H9 (cell line): ENCODE measurements at regions not wholly inside any gene's neighbourhood (a gene's known extent, or its start where the extent isn't known, plus 50 kb on each side); places are given as distances from the start of the nearest gene placed in this dataset.

Experiments used
- DNase-seq: peaks from one replicate; pipeline ENCODE4 v3.0.0-alpha.2; 2017
- H2AFZ ChIP-seq: one replicate; pipeline ENCODE4 v1.6.1; 2013; ENCODE audit warnings: mild to moderate bottlenecking, low read length, control low read depth, moderate library complexity
- H2AK5ac ChIP-seq: 2 replicates; pipeline ENCODE4 v1.6.1; 2013; ENCODE audit warnings: low read length, control low read depth, mixed read lengths; ENCODE audit not compliant: insufficient read length
- H2BK120ac ChIP-seq: one replicate; pipeline ENCODE4 v1.6.1; 2013; ENCODE audit warnings: low read depth, mild to moderate bottlenecking, low read length, control low read depth, inconsistent platforms; ENCODE audit not compliant: poor library complexity, severe bottlenecking
- H2BK12ac ChIP-seq: 2 replicates; pipeline ENCODE4 v1.6.1; 2013; ENCODE audit warnings: low read length, control low read depth, mixed read lengths, low read depth; ENCODE audit not compliant: insufficient read length
- H2BK15ac ChIP-seq: 2 replicates; pipeline ENCODE4 v1.6.1; 2013; ENCODE audit warnings: low read depth, low read length, control low read depth
- H2BK20ac ChIP-seq: one replicate; pipeline ENCODE4 v1.6.1; 2013; ENCODE audit warnings: low read depth, mild to moderate bottlenecking, low read length, control low read depth, inconsistent platforms; ENCODE audit not compliant: poor library complexity, severe bottlenecking
- H2BK5ac ChIP-seq: 2 replicates; pipeline ENCODE4 v1.6.1; 2013; ENCODE audit warnings: low read length, control low read depth, mixed read lengths; ENCODE audit not compliant: insufficient read length
- H3K14ac ChIP-seq: 2 replicates; pipeline ENCODE4 v1.6.1; 2013; ENCODE audit warnings: low read length, control low read depth; ENCODE audit not compliant: insufficient read depth
- H3K18ac ChIP-seq: 2 replicates; pipeline ENCODE4 v1.6.1; 2013; ENCODE audit warnings: low read depth, mild to moderate bottlenecking, mixed read lengths, low read length, control low read depth; ENCODE audit not compliant: insufficient read length
- H3K23ac ChIP-seq: 2 replicates; pipeline ENCODE4 v1.6.1; 2013; ENCODE audit warnings: low read length, control low read depth, mixed read lengths, low read depth; ENCODE audit not compliant: insufficient read length
- H3K23me2 ChIP-seq: 2 replicates; pipeline ENCODE4 v1.6.1; 2013; ENCODE audit warnings: low read depth, mild to moderate bottlenecking, mixed read lengths, low read length, control low read depth; ENCODE audit not compliant: insufficient read length, poor library complexity, severe bottlenecking
- H3K27ac ChIP-seq: 2 replicates; pipeline ENCODE4 v1.5.1; 2013; ENCODE audit warnings: low read length, control low read depth, mixed read lengths, low read depth; ENCODE audit not compliant: insufficient read length
- H3K27me3 ChIP-seq: 2 replicates; pipeline ENCODE4 v1.6.1; 2013; ENCODE audit warnings: low read length, control low read depth, inconsistent platforms; ENCODE audit not compliant: insufficient read depth
- H3K4ac ChIP-seq: 2 replicates; pipeline ENCODE4 v1.6.1; 2013; ENCODE audit warnings: low read depth, mild to moderate bottlenecking, control low read depth, inconsistent platforms, low read length, moderate library complexity
- H3K4me1 ChIP-seq: 2 replicates; pipeline ENCODE4 v1.6.1; 2013; ENCODE audit warnings: low read length, control low read depth, inconsistent platforms; ENCODE audit not compliant: insufficient read depth
- H3K4me2 ChIP-seq: 2 replicates; pipeline ENCODE4 v1.6.1; 2013; ENCODE audit warnings: low read length, control low read depth, mixed read lengths; ENCODE audit not compliant: insufficient read length, insufficient read depth
- H3K56ac ChIP-seq: 2 replicates; pipeline ENCODE4 v1.6.1; 2013; ENCODE audit warnings: low read depth, mild to moderate bottlenecking, mixed read lengths, low read length, control low read depth; ENCODE audit not compliant: insufficient read length
- H3K79me1 ChIP-seq: 2 replicates; pipeline ENCODE4 v1.6.1; 2013; ENCODE audit warnings: low read depth, mild to moderate bottlenecking, moderate library complexity, low read length, control low read depth, inconsistent platforms; ENCODE audit not compliant: insufficient read depth, poor library complexity, severe bottlenecking
- H3K79me2 ChIP-seq: 2 replicates; pipeline ENCODE4 v1.6.1; 2013; ENCODE audit warnings: low read length, control low read depth, inconsistent platforms; ENCODE audit not compliant: insufficient read depth
- H3K9ac ChIP-seq: 2 replicates; pipeline ENCODE4 v1.6.1; 2013; ENCODE audit warnings: low read length, control low read depth, mixed read lengths; ENCODE audit not compliant: insufficient read length; ENCODE audit errors: extremely low read depth
- H3K9me3 ChIP-seq: one replicate; pipeline ENCODE4 v1.6.1; 2013; ENCODE audit warnings: low read depth, low read length, inconsistent platforms; ENCODE audit not compliant: control insufficient read depth
- H3T11ph ChIP-seq: one replicate; pipeline ENCODE4 v1.6.1; 2013; ENCODE audit warnings: mild to moderate bottlenecking, low read length, control low read depth, inconsistent platforms
- H4K20me1 ChIP-seq: one replicate; pipeline ENCODE4 v1.6.1; 2013; ENCODE audit not compliant: control insufficient read depth, insufficient read length, insufficient read depth
- H4K5ac ChIP-seq: 2 replicates; pipeline ENCODE4 v1.6.1; 2013; ENCODE audit warnings: low read depth, mild to moderate bottlenecking, mixed read lengths, low read length, control low read depth; ENCODE audit not compliant: insufficient read length
- H4K8ac ChIP-seq: replicated peaks from 2 replicates; pipeline ENCODE4 v1.6.1; 2013; ENCODE audit warnings: low read length, control low read depth, mixed read lengths, low read depth; ENCODE audit not compliant: insufficient read length
- H4K91ac ChIP-seq: 2 replicates; pipeline ENCODE4 v1.6.1; 2013; ENCODE audit warnings: low read depth, mild to moderate bottlenecking, moderate library complexity, mixed read lengths, low read length, control low read depth; ENCODE audit not compliant: insufficient read length
- H3K27ac Mint-ChIP-seq, 3 experiments: 2 replicates in 2 of 3; 3 replicates in 1 of 3; pipeline ENCODE4 v1.8.0; 2020 to 2021; ENCODE audit warnings: mixed read lengths in 3 of 3, mild to moderate bottlenecking in 1 of 3, moderate library complexity in 1 of 3
- H3K27me3 Mint-ChIP-seq: 2 replicates; pipeline ENCODE4 v1.8.0; 2021; ENCODE audit warnings: low read depth, mild to moderate bottlenecking, moderate library complexity, mixed read lengths
- H3K36me3 Mint-ChIP-seq, 3 experiments: 2 replicates in 2 of 3; 3 replicates in 1 of 3; pipeline ENCODE4 v1.8.0; 2020 to 2021; ENCODE audit warnings: low read depth in 3 of 3, mixed read lengths in 3 of 3; ENCODE audit not compliant: insufficient read depth in 1 of 3
- H3K4me1 Mint-ChIP-seq, 2 experiments: 2 replicates each; pipeline ENCODE4 v1.8.0; 2020; ENCODE audit warnings: mixed read lengths in 2 of 2
- H3K4me3 Mint-ChIP-seq, 2 experiments: 2 replicates in 1 of 2; 3 replicates in 1 of 2; pipeline ENCODE4 v1.8.0; 2020 to 2021; ENCODE audit warnings: mild to moderate bottlenecking in 2 of 2, mixed read lengths in 2 of 2, moderate library complexity in 1 of 2
- H3K9me3 Mint-ChIP-seq, 2 experiments: 2 replicates in 1 of 2; 3 replicates in 1 of 2; pipeline ENCODE4 v1.8.0; 2020; ENCODE audit warnings: mild to moderate bottlenecking in 2 of 2, mixed read lengths in 2 of 2, moderate library complexity in 1 of 2
- CTCF ChIP-seq: fragments of 200-600 bp; sonication (generic); conservative IDR thresholded peaks from 3 replicates; pipeline ENCODE4 v1.8.0; 2021; ENCODE audit warnings: antibody characterized with exemption, mild to moderate bottlenecking
- WGBS: extraction: QIAGEN DNeasy Blood & Tissue Kit; methylation state at CpG from one replicate; pipeline ENCODE4 v1.1.7; 2013; ENCODE audit warnings: missing lambda C conversion rate, low lambda C conversion rate, mixed read lengths; ENCODE audit not compliant: insufficient read length; ENCODE audit errors: extremely low coverage; 5-methylcytosine and 5-hydroxymethylcytosine counted together

- no peaks in the 10 kb centered on the region for H4K20me1 ChIP-seq
- Mint-ChIP-seq H3K27me3 (no peaks in the 10 kb centered on the region), H3K9me3 (no peaks in the 10 kb centered on the region), H3K4me3 (no peak overlapping the region), H3K36me3 (no peaks in the 10 kb centered on the region), H3K27ac (no peak overlapping the region), H3K4me1 (peaks cover 5 to 8% of the 10 kb centered on the region in 2 experiments)
- no peak overlapping the region for H4K91ac ChIP-seq
- no peaks in the 10 kb centered on the region for H3K4me1 ChIP-seq
- no peak overlapping the region for H3T11ph ChIP-seq
- no peak overlapping the region for H4K5ac ChIP-seq
- no CpG with 5 or more reads among the region's 7 CpGs for WGBS
- H3K9me3 ChIP-seq, result no peaks in the 10 kb centered on the region
- H2BK5ac ChIP-seq, result no peak overlapping the region
- H2AFZ ChIP-seq, result no peak overlapping the region
- no peak overlapping the region for H3K14ac ChIP-seq
- H3K27ac ChIP-seq, result no peak overlapping the region
- H3K27me3 ChIP-seq, result no peaks in the 10 kb centered on the region
- H2BK12ac ChIP-seq, result no peak overlapping the region
- no peak overlapping the region for H3K18ac ChIP-seq
- DNase-seq, result no peak
- no peak for TF ChIP-seq CTCF
- H3K56ac ChIP-seq, result no peak overlapping the region
- H2BK120ac ChIP-seq, result no peak overlapping the region
- H3K79me1 ChIP-seq, result no peaks in the 10 kb centered on the region
- H2AK5ac ChIP-seq, result no peak overlapping the region
- no peak overlapping the region for H2BK20ac ChIP-seq
- no peak overlapping the region for H2BK15ac ChIP-seq
- H3K23me2 ChIP-seq, result no peaks in the 10 kb centered on the region
- H3K79me2 ChIP-seq, result no peaks in the 10 kb centered on the region
- no peak overlapping the region for H4K8ac ChIP-seq
- no peak overlapping the region for H3K9ac ChIP-seq
- H3K23ac ChIP-seq, result no peak overlapping the region
- H3K4me2 ChIP-seq, result no peak overlapping the region
- H3K4ac ChIP-seq, result no peak overlapping the region
These were observed 276.8 kb downstream of the DNAJB9 start for GRCh38 chr7:108846471-108846870.
